ENCODE measurements at regions not wholly inside any gene's neighbourhood (a gene's known extent, or its start where the extent isn't known, plus 50 kb on each side); places are given as distances from the start of the nearest gene placed in this dataset.
"Not testable (repeated sequence)": the region's sequence is repeated elsewhere in the genome, so short reads cannot be mapped to it uniquely, and the experiment has no call there.

DNA sequence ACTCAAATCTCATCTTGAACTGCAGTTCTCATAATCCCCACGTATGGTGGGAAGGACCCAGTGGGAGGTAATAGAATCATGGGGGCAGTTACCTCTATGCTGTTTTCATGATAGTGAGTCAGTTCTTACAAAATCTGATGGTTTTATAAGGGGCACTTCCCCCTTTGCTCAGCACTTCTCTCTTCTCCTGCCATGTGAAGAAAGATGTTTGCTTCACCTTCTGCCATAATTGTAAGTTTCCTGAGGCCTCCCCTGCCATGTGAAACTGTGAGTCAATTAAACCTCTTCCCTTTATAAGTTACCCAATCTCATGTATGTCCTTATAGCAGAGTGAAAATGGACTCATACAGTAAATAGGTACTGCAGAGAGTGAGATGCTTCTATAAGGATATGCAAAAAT, 1050.6 kb upstream of the GRIA3 start:
- no peak for DNase-seq

DNA sequence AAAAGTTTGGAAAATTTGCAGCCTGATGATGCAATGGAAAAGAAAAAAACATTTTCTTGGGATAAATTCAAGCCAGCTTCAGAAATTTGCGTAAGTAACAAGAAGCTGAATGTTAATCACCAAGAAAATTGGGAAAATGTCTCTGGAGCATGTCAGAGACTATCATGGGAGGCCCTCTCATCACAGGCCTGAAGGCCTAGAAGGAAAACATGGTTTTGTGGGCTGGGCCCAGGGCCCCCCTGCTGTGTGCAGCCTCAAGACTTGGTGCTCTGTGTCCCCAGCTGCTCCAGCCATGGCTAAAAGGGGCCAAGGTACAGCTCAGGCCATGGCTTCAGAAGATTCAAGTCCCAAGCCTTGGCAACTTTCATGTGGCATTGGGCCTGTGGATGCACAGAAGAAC, 1049.8 kb upstream of the GRIA3 start:
- intact Hi-C loops (cut with DNase I): no loop called here
- DNase-seq: no peak

More for the DNA sequence above, 1050.6 kb upstream of the GRIA3 start:
- intact Hi-C loops (cut with DNase I): no loop called here

DNA sequence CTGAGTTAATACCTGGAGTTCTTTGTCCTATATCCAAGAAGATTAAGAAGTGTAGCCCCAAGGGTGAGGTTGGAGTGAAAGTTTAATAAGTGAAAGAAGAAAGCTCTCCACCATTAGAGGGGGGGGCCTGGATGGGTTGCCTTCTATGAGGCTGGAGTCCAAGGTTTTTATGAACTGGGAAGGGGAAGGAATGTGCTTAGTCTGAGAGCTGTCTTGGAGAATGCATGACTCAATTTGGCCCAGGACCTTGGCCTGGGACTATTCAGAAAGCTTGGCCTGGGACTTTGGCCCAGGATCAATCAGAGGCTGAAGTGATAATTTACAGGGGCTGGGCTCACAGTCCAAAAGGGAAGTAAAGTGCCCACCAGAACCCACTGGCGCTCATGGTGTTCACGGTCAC, 1049.0 kb upstream of the GRIA3 start:
- intact Hi-C loops (cut with DNase I): no loop called here
- DNase-seq: no peak

DNA sequence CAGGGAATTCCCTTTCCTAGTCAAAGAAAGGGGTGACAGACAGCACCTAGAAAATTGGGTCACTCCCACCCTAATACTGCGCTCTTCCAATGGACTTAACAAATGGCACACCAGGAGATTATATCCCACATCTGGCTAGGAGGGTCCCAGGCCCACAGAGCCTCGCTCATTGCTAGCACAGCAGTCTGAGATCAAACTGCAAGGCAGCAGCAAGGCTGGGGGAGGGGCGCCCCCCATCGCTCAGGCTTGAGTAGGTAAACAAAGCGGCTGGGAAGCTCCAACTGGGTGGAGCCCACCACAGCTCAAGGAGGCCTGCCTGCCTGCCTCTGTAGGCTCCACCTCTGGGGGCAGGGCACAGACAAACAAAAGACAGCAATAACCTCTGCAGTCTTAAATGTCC, 1043.9 kb upstream of the GRIA3 start:
- intact Hi-C loops (cut with DNase I); DNase-seq: not testable (repeated sequence)

DNA sequence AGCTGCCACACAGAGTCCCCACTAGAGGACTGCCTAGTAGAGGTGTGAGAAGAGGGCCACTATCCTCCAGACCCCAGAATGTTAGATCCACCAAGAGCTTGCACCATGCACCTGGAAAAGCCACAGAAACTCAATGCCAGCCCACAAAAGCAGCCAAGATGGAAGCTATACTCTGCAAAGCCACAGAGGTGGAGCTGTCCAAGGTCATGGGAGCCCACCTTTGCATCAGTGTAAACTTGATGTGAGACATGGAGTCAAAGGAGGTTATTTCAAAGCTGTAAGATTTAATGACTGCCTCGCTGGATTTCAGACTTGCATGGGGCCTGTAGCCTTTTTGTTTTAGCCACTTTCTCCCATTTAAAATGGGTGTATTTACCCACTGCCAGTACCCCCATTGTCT, 1030.1 kb upstream of the GRIA3 start:
- no peak for DNase-seq
- intact Hi-C loops (cut with DNase I): no loop called here

DNA sequence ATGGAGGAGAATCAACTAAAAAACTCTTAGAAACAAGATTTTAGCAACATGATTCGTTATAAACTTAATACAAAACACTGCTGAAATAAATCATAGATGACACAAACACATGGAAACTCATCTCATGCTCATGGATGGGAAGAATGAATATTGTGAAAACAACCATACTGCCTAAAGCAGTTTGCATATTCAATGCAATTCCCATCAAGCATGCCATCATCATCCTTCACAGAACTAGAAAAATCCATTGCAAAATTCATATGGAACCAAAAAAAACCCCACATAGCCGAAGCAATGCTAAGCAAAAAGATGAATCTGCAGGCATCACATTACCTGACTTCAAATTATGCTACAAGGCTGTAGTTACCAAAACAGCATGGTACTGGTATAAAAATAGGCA, 1015.8 kb upstream of the GRIA3 start:
- no peak for DNase-seq
- intact Hi-C loops (cut with DNase I): no loop called here

DNA sequence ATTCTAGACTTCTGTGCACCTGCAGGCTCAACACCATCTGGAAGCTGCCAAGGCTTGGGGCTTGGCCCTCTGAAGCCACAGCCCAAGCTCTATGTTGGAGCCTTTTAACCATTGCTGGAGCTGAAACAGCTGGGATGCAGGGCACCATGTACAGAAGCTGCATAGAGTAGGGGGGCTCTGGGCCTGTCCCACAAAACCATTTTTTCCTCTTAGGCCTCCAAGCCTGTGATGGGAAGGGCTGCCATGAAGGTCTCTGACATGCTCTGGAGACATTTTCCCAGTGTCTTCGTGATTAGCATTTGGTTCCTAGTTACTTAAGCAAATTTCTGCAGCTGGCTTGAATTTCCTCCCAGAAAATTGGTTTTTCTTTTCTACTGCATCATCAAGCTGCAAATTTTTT, 999.3 kb upstream of the GRIA3 start:
- DNase-seq: peak in 1 of 10 donors; percentile 24
- intact Hi-C loops (cut with DNase I): no loop called here

DNA sequence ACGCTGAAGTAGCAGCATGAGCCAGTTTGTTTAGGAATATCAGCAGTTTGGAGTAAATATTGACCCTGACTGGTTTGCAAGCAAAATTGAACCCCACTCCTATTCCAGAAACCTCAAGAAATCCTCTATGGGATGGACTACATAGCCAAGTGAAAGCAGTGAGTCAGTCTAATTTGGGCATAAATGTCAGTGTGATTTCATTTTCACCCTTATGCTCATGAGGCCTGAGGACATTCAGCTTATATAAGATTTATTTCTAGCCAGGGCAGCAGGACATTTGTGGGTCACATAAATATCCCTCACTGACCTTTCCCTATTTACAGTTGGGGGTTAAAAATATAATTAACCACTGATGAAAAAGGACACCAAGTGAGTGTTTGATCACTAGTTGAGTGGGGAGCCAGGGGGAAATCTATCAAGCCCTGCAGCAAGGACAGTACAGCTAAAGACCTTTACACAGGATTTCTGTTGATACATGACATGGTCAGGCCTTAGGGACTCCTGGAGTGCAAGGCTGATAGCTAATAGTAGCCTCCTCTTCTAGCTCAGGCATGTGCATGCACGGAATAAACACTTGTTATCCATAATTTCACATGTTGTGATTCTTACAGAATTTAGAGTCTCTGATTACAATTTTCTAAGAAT, 996.9 kb upstream of the GRIA3 start:
- no peak for DNase-seq
- intact Hi-C loops (cut with DNase I): no loop called here

DNA sequence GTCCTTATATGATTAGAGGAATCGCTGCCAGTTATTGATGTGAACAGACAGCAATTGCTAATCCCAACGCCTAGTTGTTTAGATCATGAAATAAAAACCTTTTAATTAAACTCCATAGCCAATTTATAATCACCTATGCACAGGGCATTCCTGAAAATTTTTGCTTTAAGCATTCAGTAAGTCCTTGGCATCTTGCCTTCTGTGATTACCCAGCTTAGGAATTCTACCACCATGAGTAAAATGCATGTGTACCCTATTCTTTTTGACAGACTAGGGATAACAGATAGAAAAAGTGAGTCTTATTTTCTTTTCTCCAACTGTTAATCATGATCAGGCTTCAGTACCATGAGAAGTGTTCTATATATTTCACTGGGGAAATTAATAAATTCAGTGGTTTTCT, 995.3 kb upstream of the GRIA3 start:
- DNase-seq: no peak
- intact Hi-C loops (cut with DNase I): no loop called here

DNA sequence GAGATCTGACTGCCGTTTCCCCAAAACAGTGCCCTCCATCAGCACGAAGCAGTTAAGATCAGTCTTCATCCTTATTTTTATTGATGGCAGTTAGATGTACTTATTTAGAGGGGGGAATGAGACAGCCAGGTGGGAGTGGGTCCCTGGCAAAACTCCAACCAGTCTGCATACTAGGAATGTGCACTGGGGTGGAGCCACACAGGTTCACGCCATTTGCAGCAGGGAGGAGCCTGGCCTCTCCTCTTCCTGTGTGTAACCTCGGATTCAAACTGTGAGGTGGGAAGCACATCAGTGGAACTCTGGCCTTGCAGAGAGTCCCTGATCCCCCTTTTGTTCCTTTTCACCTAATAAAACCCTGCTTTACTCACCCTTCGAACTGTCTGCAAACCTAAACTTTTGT, 987.7 kb upstream of the GRIA3 start:
- intact Hi-C loops (cut with DNase I): no loop called here
- peak in 1 of 10 donors; percentile 51 for DNase-seq

DNA sequence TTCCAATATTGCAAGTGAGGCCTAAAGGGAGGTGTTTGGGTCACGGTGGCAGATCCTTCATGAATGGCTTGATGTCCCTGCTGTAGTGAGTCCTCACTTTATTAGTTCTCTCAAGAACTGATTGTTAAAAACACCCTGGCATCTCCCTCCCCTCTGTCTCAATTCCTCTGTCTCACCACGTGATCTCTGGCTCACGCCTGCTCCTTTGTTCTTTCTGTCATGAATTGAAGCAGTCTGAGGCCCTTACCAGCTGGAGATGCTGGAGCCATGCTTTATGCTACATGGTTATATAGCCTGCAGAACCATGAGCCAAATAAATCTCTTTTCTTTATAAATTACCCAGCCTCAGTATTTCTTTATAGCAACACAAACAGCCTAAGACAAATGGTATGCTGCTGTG, 980.7 kb upstream of the GRIA3 start:
- no peak for DNase-seq
- intact Hi-C loops (cut with DNase I): no loop called here

DNA sequence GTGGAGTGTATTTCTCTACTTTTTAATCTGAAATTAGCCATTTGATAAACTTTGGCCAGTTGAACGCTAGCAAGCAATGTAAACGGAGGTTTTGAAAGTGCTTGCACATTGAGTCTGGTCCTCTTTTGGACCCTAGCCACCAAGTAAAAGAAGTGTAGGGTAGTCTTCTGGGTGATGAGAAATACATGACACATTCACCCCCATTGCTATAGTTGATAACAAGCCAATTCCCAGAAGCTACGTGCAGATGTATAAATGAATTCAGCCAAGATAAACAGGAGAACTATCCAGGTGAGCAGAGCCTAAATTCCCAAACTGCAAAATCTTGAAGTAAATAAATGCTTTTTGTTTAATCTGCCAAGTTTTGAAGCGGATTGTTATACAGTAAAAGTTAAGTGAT, 965.4 kb upstream of the GRIA3 start:
- DNase-seq: no peak
- intact Hi-C loops (cut with DNase I): no loop called here

DNA sequence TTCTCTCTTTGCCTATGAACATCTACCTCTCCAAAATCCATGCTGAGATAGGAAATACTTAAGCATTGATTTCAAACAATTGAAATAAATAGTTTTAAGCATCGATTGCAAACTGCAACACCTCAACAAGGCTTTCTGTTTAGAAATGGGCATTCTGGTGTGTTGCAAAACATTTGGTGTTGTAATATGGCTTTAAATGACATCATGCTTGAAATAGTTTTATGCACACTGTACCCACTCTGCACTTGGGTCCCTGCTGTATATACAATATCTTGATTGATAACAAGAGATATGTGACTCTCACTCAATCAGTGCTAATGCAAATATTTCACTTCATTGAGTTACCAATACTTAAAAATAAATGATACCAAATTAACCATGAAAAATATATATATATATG, 964.9 kb upstream of the GRIA3 start:
- no peak for DNase-seq
- intact Hi-C loops (cut with DNase I): no loop called here

DNA sequence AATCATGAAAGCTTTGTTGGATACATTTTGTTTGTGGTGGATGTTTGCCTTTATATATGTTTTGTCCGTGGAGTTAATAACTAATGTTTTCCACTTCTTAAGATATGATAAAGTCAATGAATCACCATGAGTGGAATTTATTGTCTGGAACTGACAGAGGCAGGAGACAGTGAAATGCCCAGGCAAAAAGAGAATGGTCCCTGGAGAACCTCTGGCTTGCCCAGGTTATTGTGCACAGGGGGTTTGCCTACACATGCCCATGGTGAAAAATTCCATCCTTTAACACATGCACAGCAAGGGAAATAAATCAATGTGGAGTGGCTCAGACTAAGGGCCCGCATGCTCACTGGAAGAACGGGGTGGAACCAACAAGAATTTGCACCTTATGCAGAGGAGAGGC, 964.3 kb upstream of the GRIA3 start:
- intact Hi-C loops (cut with DNase I): no loop called here
- no peak for DNase-seq

DNA sequence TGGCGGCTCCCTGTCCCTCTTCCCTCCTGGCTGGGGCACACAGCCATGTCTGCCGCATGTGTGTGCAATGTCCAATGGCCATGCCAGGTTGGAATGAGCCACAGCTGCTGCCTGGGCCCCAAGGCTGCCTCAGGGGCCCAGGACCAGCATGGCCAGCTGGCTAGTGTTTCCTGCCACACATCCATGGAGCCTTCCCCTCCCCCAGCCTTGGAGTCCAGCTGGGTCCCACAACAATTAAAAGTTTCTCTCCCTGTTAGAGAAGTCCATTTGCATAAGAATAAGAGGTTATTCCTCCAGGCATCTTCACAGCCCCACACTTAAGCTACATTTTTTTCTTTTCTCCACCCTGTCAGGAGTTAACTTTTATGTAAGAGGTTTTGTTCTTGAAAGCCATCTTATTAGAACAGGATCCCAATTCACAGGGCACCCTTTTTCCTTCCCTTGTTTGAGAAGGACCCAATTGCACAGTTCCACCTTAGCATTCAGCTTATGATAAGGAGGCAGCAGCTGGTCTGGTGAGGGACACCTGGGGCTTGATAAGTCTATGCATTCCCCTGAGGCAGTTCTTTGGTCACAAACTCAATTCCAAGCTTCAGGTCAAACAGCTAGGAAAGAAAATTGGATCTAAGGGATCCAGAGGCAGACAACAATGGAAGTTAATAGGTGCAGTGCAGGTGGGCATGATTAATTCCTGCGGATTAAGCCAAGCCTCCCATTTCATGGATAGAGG, 963.3 kb upstream of the GRIA3 start:
- intact Hi-C loops (cut with DNase I): no loop called here
- DNase-seq: peak in 1 of 10 donors; percentile 45

DNA sequence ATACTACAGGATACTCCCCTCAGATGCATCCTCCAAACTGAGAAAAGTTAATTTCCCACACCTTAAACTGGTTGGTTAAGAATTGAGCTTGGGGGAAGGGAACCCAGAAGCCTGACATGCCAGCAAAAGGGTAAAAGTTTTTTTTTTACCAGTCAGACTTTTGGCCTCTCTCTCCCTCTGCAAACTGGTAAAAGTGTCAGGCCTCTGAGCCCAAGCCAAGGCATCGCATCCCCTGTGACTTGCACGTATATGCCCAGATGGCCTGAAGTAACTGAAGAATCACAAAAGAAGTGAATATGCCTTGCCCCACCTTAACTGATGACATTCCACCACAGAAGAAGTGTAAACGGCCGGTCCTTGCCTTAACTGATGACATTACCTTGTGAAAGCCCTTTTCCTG, 962.3 kb upstream of the GRIA3 start:
- intact Hi-C loops (cut with DNase I); DNase-seq: not testable (repeated sequence)

DNA sequence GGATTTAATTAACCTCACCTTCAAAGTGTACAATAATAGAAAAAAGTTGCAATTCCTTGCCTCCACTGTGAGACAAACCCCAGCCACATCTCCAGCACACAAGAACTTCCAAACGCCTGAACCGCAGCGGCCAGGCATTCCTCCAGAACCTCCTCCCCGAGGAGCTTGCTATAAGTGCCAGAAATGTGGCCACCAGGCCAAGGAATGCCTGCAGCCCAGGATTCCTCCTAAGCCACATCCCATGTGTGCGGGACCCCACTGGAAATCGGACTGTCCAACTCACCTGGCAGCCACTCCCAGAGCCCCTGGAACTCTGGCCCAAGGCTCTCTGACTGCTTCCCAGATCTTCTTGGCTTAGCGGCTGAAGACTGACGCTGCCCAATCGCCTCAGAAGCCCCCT, 959.9 kb upstream of the GRIA3 start:
- intact Hi-C loops (cut with DNase I): not testable (repeated sequence)
- DNase-seq: peak in 1 of 10 donors; percentile 50

DNA sequence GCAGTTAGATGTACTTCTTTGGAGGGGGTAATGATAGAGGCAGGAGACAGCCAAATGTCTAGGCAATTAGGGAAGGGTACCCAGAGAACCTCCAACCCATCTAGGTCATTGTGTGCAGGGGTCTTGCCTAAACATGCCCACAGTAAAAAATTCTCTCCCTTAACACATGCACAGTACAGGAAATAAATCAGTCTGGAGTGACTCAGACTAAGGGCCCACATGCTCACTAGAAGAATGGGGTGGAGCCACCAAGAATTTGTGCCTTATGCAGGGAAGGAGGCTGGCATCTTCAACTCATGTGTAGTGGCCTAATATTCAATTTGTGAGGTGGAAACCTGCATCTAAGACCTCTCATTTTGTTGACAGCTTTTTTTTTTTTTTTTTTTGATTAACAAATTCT, 945.3 kb upstream of the GRIA3 start:
- DNase-seq: no peak
- intact Hi-C loops (cut with DNase I): no loop called here

DNA sequence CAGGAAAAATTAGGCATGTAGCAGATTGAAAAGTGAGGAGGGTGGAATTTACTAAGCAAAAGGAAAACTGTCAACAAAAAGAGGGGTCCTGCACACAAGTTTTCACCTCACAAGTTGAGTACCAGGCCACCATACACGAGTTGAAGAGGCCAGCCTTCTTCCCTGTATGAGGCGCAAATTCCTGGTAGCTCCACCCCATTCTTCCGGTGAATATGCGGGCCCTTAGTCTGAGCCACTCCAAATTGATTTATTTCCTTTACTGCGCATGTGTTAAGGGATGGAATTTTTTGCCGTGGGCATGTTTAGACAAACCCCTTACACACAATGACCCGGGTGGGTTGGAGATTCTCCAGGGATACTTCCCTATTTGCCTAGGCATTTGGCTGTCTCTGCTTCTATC, 942.1 kb upstream of the GRIA3 start:
- intact Hi-C loops (cut with DNase I): no loop called here
- no peak for DNase-seq

DNA sequence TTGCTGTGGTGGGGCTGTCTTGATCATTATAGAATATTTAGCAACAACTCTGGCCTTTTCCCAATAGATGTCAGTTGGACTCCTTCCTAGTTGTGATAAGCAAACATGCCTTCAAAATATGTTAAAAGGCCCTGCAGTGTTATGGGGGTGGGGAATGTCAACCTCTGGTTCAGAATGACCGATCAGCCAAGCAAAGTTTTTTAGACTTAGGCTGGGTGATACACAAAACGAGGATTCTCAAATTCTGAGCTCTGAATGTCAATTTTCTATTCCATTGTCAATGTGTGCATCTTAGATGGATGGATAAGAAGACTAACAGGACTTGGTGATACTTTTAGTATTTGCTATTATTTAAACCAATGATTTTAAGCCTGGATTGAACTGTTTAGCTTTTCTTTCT, 940.0 kb upstream of the GRIA3 start:
- intact Hi-C loops (cut with DNase I): no loop called here
- no peak for DNase-seq

DNA sequence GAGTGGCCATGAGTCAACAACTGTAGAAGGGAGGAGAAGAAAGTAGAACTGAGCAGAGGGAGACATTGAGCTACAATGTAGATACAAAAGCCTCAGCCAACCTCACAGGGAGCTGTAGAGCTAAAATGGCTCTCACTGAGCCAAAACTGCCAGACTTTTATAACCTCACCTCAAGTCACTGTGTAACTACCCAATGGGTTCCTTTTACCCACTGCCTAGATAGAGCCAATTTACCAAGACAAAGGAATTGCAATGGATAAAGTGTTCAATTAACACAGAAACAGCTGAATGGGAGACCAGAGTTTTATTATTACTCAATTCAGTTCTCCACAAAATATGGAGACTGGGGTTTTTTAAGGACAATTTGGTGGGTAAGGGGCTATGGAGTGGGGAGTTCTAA, 938.9 kb upstream of the GRIA3 start:
- intact Hi-C loops (cut with DNase I): no loop called here
- no peak for DNase-seq

DNA sequence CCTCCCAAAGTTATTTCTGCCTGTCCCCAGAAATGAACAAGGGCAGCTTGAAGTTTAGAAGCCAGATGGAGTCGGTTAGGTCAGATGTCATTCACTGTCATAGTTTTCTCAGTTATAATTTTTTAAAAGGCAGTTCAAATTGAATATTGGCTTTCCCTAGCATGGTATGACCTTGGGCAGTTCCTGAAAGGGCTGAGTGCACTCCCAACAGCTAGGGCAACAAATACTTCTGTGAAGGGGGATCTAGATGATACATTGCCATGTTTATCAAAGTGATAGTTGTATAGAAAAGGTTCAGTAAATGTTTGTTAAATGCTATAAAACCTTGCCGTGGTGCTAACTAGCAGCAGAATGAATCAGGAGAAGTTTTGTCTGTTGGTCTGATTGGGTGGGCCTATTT, 938.1 kb upstream of the GRIA3 start:
- intact Hi-C loops (cut with DNase I): no loop called here
- no peak for DNase-seq

DNA sequence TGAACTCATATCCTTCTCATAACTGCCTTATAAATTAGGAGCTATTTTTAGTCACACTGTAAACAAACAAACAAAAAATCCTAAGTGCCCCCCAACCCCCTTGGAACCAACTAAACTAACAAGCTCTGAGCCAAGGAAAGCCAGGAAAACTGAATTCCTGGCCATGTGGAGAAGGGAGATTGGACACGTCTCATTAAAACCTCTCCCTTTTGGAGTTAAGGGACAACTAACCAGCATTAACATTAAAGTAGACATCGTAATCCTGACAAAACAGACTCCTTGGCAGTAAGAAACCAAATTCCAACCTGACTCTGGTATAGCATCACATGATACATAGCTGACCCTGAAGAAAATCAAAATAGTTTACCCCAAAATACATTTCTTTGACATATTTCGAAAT, 937.1 kb upstream of the GRIA3 start:
- DNase-seq: no peak
- intact Hi-C loops (cut with DNase I): no loop called here

All from posterior cingulate gyrus (tissue), 11 donors.